Urinary bladder (tissue), 3 donors: ENCODE measurements at regions not wholly inside any gene's neighbourhood (a gene's known extent, or its start where the extent isn't known, plus 50 kb on each side); places are given as distances from the start of the nearest gene placed in this dataset.

Source experiments
- DNase-seq: peaks from one replicate; pipeline ENCODE4 v3.0.0-alpha.2; 2015; ENCODE audit errors: extremely low spot score
- H3K27ac ChIP-seq: one replicate; pipeline ENCODE4 v1.5.1; 2013; ENCODE audit warnings: low read depth, mild to moderate bottlenecking, moderate library complexity
- H3K36me3 ChIP-seq: one replicate; pipeline ENCODE4 v1.6.1; 2013; ENCODE audit warnings: mild to moderate bottlenecking, moderate library complexity; ENCODE audit not compliant: insufficient read depth
- H3K4me1 ChIP-seq: one replicate; pipeline ENCODE4 v1.6.1; 2013; ENCODE audit warnings: mild to moderate bottlenecking, moderate library complexity; ENCODE audit not compliant: insufficient read depth
- H3K4me3 ChIP-seq: one replicate; pipeline ENCODE4 v1.5.1; 2013; ENCODE audit warnings: low read depth, low read length
- WGBS: extraction: QIAGEN DNeasy Blood & Tissue Kit; methylation state at CpG from one replicate; pipeline ENCODE4 v1.1.7; 2013; 5-methylcytosine and 5-hydroxymethylcytosine counted together
- donor health status: healthy with polysubstance abuse.
- donor health status: healthy.

- 75% methylated on average over 5 of the region's 5 CpGs for WGBS
- Histone ChIP-seq H3K4me1 (no peaks in the 10 kb centered on the region), H3K27ac (no peak overlapping the region), H3K36me3 (no peaks in the 10 kb centered on the region), H3K4me3 (no peak overlapping the region)
- no peak for DNase-seq
These were observed 149.1 kb downstream of the RWDD3 start for GRCh38 chr1:95383111-95383510.

DNA sequence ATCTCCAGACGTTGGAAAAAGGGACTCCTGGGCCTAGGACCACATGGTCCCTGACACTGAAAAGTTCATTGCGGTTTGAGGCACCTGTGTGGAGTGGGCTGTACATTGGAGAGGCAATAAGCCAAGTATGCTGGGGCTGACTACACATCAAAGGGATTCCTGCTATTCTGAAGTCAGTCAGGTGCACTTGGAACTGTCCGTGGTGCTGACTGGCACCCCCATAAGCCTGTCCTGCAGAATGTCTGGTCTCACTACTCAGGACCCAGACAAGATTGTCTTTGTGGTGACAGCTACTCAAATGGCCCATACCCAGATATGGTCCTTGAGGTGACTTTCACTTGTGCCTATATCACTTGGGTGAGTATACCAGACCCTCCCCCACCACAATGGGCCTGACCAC is 150.6 kb downstream of the RWDD3 start:
- no peak overlapping the region for H3K27ac ChIP-seq
- H3K4me1 ChIP-seq: no peaks in the 10 kb centered on the region
- DNase-seq: no peak
- no peak overlapping the region for H3K4me3 ChIP-seq
- no peaks in the 10 kb centered on the region for H3K36me3 ChIP-seq
- WGBS: 35% methylated on average over 3 of the region's 3 CpGs

DNA sequence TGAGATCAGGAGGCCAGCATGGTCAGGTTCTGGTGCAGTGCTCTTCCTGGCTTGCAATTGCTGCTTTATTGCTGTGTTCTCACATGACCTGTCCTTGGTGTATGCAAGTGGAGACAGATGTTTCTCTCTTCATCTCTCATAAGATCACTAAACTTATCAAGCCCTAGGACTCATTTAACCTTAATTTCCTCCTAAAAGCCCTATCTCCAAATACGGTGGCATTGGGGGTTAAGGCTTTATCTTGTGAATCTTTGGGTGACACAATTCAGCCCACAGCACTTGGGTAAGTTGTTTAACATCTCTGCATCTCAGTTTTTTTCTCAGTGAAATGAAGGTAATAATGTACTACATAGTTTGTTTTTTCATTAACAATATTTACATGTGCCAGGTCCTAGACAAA is 152.4 kb downstream of the RWDD3 start:
- 66% methylated on average over 1 of the region's 1 CpG for whole genome bisulfite sequencing
- Histone ChIP-seq H3K4me1 (no peaks in the 10 kb centered on the region), H3K4me3 (no peak overlapping the region), H3K36me3 (no peaks in the 10 kb centered on the region), H3K27ac (no peak overlapping the region)
- DNase-seq: no peak

- 82% methylated on average over 5 of the region's 5 CpGs for WGBS
- Histone ChIP-seq H3K36me3 (no peaks in the 10 kb centered on the region), H3K27ac (no peak overlapping the region), H3K4me1 (no peaks in the 10 kb centered on the region), H3K4me3 (no peak overlapping the region)
- no peak for DNase-seq
These were observed 152.9 kb downstream of the RWDD3 start for GRCh38 chr1:95386915-95387314.

DNA sequence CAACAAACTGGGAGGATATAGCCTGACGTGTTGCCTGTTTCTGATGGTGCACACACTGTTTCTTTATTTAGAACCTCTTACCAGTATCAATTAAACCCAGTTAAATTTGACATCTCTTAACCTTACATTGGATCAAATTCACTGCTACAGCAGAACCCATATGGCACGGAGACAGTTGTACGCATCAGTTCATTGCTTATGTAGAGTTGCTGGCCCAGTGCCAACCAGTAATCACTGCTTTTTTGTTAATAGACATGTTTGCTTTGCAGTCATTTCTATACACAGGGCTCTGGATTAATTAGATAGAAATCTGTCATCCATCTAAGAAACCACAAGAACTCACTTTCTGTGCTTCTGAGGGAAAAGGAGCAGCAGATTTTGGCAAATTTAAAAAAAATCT is 154.0 kb downstream of the RWDD3 start:
- Histone ChIP-seq H3K4me1 (no peaks in the 10 kb centered on the region), H3K27ac (no peak overlapping the region), H3K4me3 (no peak overlapping the region), H3K36me3 (no peaks in the 10 kb centered on the region)
- WGBS: 51% methylated on average over 3 of the region's 3 CpGs
- no peak for DNase-seq

- Histone ChIP-seq H3K4me1 (no peaks in the 10 kb centered on the region), H3K27ac (no peak overlapping the region), H3K4me3 (no peak overlapping the region), H3K36me3 (no peaks in the 10 kb centered on the region)
- DNase-seq: no peak
These were observed 159.4 kb downstream of the RWDD3 start for GRCh38 chr1:95393434-95393833.

DNA sequence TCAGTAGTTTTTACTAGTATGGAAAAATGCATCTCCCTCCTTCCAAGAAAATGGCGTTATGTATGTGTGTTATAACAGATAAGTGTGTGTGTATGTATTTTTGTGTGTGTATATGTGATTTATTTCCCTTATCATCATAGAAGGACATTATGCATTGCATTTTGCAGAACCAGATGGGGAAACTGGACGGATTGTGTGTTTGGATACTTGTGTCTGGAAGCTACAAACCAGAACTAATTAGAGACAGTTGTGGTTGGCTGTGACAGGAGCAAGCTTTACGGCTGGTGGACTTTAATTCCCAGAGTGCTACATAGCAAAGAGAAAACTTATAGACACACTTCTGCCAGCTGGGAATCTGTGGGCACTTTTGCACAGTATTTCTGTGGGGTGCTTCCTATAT is 162.5 kb downstream of the RWDD3 start:
- 58% methylated on average over 3 of the region's 3 CpGs for WGBS
- no peaks in the 10 kb centered on the region for H3K36me3 ChIP-seq
- H3K4me1 ChIP-seq: no peaks in the 10 kb centered on the region
- DNase-seq: no peak
- no peak overlapping the region for H3K27ac ChIP-seq
- no peak overlapping the region for H3K4me3 ChIP-seq

GRCh38 chr1:95402780-95403179 is 168.8 kb downstream of the RWDD3 start:
- Histone ChIP-seq H3K27ac (no peak overlapping the region), H3K36me3 (peaks cover 2% of the 10 kb centered on the region), H3K4me3 (no peak overlapping the region), H3K4me1 (no peaks in the 10 kb centered on the region)
- no peak for DNase-seq
- 75% methylated on average over 2 of the region's 2 CpGs for whole genome bisulfite sequencing

GRCh38 chr1:95406279-95406678 is 172.3 kb downstream of the RWDD3 start:
- Histone ChIP-seq H3K4me3 (no peak overlapping the region), H3K27ac (no peak overlapping the region), H3K36me3 (peaks cover 2% of the 10 kb centered on the region), H3K4me1 (no peaks in the 10 kb centered on the region)
- DNase-seq: no peak
- 81% methylated on average over 1 of the region's 1 CpG for WGBS

DNA sequence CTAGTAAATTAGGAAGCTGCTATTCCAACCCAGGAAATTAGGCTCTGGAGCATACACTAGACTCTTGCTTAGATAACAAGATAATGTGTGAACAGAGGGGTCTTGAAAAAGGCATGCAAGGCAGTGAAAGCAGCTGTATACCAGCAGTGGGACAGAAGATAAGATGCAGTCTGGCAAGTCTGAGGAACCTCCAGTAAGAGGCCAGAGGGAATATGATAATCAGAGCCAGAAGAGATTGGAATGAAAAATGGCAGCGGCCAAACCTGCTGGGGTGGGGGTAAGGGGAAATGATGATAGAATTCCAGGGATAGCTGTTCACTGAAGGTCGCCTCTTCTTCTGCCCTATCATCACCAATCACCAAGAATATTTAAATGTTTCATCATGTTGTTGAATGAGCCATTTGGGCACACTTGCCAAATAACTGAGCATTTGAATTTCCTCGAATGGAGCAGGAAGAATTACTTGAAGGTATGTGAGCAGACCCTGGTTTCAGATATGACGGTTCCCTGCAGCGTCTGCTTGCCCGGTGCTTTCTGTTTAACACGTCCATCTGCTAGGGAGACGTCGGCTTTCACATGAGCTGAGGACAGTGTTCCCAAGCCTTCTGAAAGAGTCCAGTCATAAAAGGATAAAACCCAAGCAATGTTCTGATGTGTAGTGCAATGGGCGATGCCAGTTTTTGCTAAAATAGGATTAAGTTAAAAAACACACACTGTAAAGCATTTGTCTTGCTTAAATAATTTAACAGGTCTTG is 173.3 kb downstream of the RWDD3 start:
- no peaks in the 10 kb centered on the region for H3K4me1 ChIP-seq
- no peak for DNase-seq
- H3K4me3 ChIP-seq: no peak overlapping the region
- 51% methylated on average over 10 of the region's 10 CpGs for WGBS
- H3K27ac ChIP-seq: no peak overlapping the region
- H3K36me3 ChIP-seq: peaks cover 2% of the 10 kb centered on the region

GRCh38 chr1:95407886-95408291 is 173.9 kb downstream of the RWDD3 start:
- Histone ChIP-seq H3K36me3 (peaks cover 2% of the 10 kb centered on the region), H3K4me3 (no peak overlapping the region), H3K27ac (no peak overlapping the region), H3K4me1 (no peaks in the 10 kb centered on the region)
- DNase-seq: no peak
- 59% methylated on average over 8 of the region's 8 CpGs for WGBS

- H3K4me3 ChIP-seq: no peak overlapping the region
- no peaks in the 10 kb centered on the region for H3K4me1 ChIP-seq
- no peak for DNase-seq
- 54% methylated on average over 4 of the region's 4 CpGs for WGBS
- H3K27ac ChIP-seq: no peak overlapping the region
- no peaks in the 10 kb centered on the region for H3K36me3 ChIP-seq
These were observed 174.6 kb downstream of the RWDD3 start for GRCh38 chr1:95408507-95409136.

DNA sequence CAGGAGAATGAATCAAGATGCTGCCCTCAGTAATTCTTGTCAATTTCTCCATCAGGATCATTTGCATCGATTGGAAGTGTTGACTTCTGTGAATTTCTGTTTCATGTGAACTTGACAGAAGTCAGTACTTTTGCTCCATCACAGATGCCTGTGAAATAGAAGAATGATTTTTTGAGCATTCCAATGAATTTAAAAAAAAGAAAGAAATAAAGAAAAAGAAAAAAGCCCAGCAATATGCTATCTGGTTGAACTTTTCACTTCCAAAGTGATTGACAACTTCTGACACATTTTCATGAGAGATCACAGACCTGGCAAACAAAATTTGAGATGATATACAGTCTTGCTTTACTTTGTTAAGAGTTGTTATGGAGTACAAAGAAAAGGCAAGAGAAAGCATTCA is 175.3 kb downstream of the RWDD3 start:
- no peaks in the 10 kb centered on the region for H3K36me3 ChIP-seq
- no peak for DNase-seq
- no peak overlapping the region for H3K4me3 ChIP-seq
- 53% methylated on average over 1 of the region's 1 CpG for WGBS
- H3K4me1 ChIP-seq: no peaks in the 10 kb centered on the region
- no peak overlapping the region for H3K27ac ChIP-seq

DNA sequence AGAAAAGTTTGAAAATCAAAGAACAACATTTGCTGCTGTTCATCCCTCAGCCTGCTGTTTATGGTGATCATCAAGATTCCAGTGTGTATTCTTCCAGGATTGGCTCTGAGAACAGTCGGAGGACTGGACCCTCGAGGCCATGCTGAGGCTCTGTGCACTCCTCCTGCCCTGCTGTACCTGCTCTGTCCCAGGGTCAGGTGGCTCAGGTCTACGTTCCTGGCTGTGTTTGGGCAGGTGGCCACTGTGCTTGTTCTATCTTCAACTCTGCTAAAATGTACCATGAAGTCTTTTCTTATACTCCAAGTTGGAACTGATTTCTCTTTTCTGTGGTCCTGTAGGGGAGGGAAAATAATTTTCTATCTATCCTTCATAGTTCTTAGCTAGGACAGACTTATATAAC is 175.9 kb downstream of the RWDD3 start:
- no peak for DNase-seq
- Histone ChIP-seq H3K4me3 (no peak overlapping the region), H3K27ac (no peak overlapping the region), H3K36me3 (no peaks in the 10 kb centered on the region), H3K4me1 (no peaks in the 10 kb centered on the region)
- 65% methylated on average over 3 of the region's 3 CpGs for WGBS
